HepG2 (cell line): ENCODE measurements at regions not wholly inside any gene's neighbourhood (a gene's known extent, or its start where the extent isn't known, plus 50 kb on each side); places are given as distances from the start of the nearest gene placed in this dataset.

Experiments used
- ATAC-seq: fragments of 200-7000 bp; cut with Tn5 transposase; 3 replicates; pipeline ENCODE4 v1.9.1; 2020; ENCODE audit warnings: mild to moderate bottlenecking, moderate library complexity
- BruUV-seq: library from RNA; stranded (reverse); fragments of 400-500 nt; replicated peaks from 2 replicates; lab custom pipeline; 2021; lab: Mats Ljungman, UMichigan
- CTCF ChIA-PET: fragments of 300-600 bp; formaldehyde crosslinking; extraction: SDS; loops from one replicate; lab custom pipeline; 2021; ENCODE audit warnings: low total read pairs, inconsistent platforms, low intra/inter-chr PET ratio; lab: Yijun Ruan, JAX
- POLR2A ChIA-PET: fragments of 350-600 bp; sonication (Branson Sonifier 250); formaldehyde crosslinking; loops from one replicate; lab custom pipeline; 2020; ENCODE audit warnings: antibody characterized with exemption, inconsistent platforms; lab: Yijun Ruan, JAX
- DNase-seq: peaks from one replicate; pipeline ENCODE4 v3.0.0-alpha.2; 2015; ENCODE audit warnings: low spot score
- FAIRE-seq: peaks from 3 replicates; lab custom pipeline; 2011; peaks lifted over from hg19 to GRCh38; lab: Jason Lieb, UNC
- H2AFZ ChIP-seq: one replicate; pipeline ENCODE4 v1.6.1; 2011; ENCODE audit warnings: low read length, inconsistent platforms
- H3K27ac ChIP-seq: fragments of 300-600 bp; 3 replicates; pipeline ENCODE4 v1.8.0; 2011; ENCODE audit warnings: mixed run types, mild to moderate bottlenecking, mixed read lengths, low read length, inconsistent platforms; ENCODE audit not compliant: insufficient read depth; ENCODE audit errors: extremely low read length
- H3K27me3 ChIP-seq, 2 experiments: fragments of 200-600 bp in 1 of 2; 2 replicates in 1 of 2; 3 replicates in 1 of 2; pipeline versions ENCODE4 v1.6.0 to v1.8.0; 2011; ENCODE audit warnings: low read length in 2 of 2, mild to moderate bottlenecking in 2 of 2, moderate library complexity in 2 of 2, inconsistent platforms in 1 of 2; ENCODE audit not compliant: insufficient read depth in 2 of 2, control insufficient read depth in 1 of 2
- H3K36me3 ChIP-seq, 2 experiments: fragments of 200-600 bp in 1 of 2; replicated peaks in 1 of 2; 2 replicates in 1 of 2; 3 replicates in 1 of 2; pipeline versions ENCODE4 v1.5.1 to v1.8.0; 2011; ENCODE audit warnings: low read length in 2 of 2, inconsistent platforms in 1 of 2; ENCODE audit not compliant: insufficient read depth in 2 of 2, control insufficient read depth in 1 of 2
- H3K4me1 ChIP-seq: 2 replicates; pipeline ENCODE4 v1.5.1; 2012; ENCODE audit warnings: low read length, inconsistent platforms; ENCODE audit not compliant: insufficient read depth
- H3K4me2 ChIP-seq: 2 replicates; pipeline ENCODE4 v1.6.0; 2011; ENCODE audit warnings: low read depth, low read length, inconsistent platforms
- H3K4me3 ChIP-seq, 3 experiments: fragments of 200-600 bp in 1 of 3; sonication (generic), shearing (Covaris generic) in 1 of 3; replicated peaks in 1 of 3; 2 replicates each; pipeline ENCODE4 v1.5.1; 2011 to 2016; ENCODE audit warnings: low read length in 3 of 3, inconsistent platforms in 2 of 3, low read depth in 2 of 3, mild to moderate bottlenecking in 2 of 3, control low read depth in 1 of 3, mixed read lengths in 1 of 3; ENCODE audit not compliant: insufficient read depth in 1 of 3
- H3K79me2 ChIP-seq: one replicate; pipeline ENCODE4 v1.6.1; 2011; ENCODE audit warnings: low read length, inconsistent platforms; ENCODE audit not compliant: insufficient read depth
- H3K9ac ChIP-seq: 2 replicates; pipeline ENCODE4 v1.6.0; 2011; ENCODE audit warnings: mild to moderate bottlenecking, low read depth, low read length, inconsistent platforms; ENCODE audit not compliant: insufficient read depth
- H3K9me3 ChIP-seq: 2 replicates; pipeline ENCODE4 v1.5.1; 2012; ENCODE audit warnings: mild to moderate bottlenecking, low read length
- H4K20me1 ChIP-seq: 2 replicates; pipeline ENCODE4 v1.6.0; 2011; ENCODE audit warnings: inconsistent platforms, mild to moderate bottlenecking, low read length, moderate library complexity; ENCODE audit not compliant: insufficient read depth
- BCL3 ChIP-seq: sonication (generic); formaldehyde crosslinking; IDR thresholded peaks from 2 replicates; pipeline ENCODE4 v1.5.1; 2020; ENCODE audit warnings: mild to moderate bottlenecking, missing genetic modification reagents, moderate library complexity
- BCLAF1 ChIP-seq: fragments of 450-650 bp; IDR thresholded peaks from 2 replicates; pipeline ENCODE4 v1.6.1; 2017; ENCODE audit warnings: mild to moderate bottlenecking
- CCAR2 ChIP-seq: fragments of 200-400 bp; formaldehyde crosslinking; optimal IDR thresholded peaks from 2 replicates; pipeline ENCODE3; 2018; ENCODE audit warnings: low read depth, mild to moderate bottlenecking, low read length, moderate library complexity
- CERS6 ChIP-seq: sonication (generic); formaldehyde crosslinking; IDR thresholded peaks from 2 replicates; pipeline ENCODE4 v1.5.0; 2020; ENCODE audit warnings: missing genetic modification reagents
- CREB3 ChIP-seq: sonication (generic); formaldehyde crosslinking; IDR thresholded peaks from 2 replicates; pipeline ENCODE4 v1.5.0; 2020; ENCODE audit warnings: missing genetic modification reagents
- FOXA1 ChIP-seq, 2 experiments: fragments of 450-650 bp in 1 of 2; sonication (generic) in 1 of 2; formaldehyde crosslinking in 1 of 2; IDR thresholded peaks; 2 replicates each; pipeline versions ENCODE4 v1.4.0 to v1.6.1; 2016 to 2020; ENCODE audit warnings: missing genetic modification reagents in 1 of 2
- MAZ ChIP-seq, 2 experiments: sonication (generic) in 1 of 2; formaldehyde crosslinking in 1 of 2; IDR thresholded peaks; 2 replicates each; pipeline versions ENCODE4 v1.5.0 to v1.6.1; 2012 to 2020; ENCODE audit warnings: low read depth in 2 of 2, mild to moderate bottlenecking in 2 of 2, borderline replicate concordance in 1 of 2, improper control_type of control experiment in 1 of 2, low read length in 1 of 2, missing genetic modification reagents in 1 of 2, moderate library complexity in 1 of 2
- NFE2 ChIP-seq: sonication (generic); formaldehyde crosslinking; IDR thresholded peaks from 2 replicates; pipeline ENCODE4 v1.4.0; 2020; ENCODE audit warnings: missing genetic modification reagents
- NPAS2 ChIP-seq: sonication (generic); formaldehyde crosslinking; IDR thresholded peaks from 2 replicates; pipeline ENCODE4 v1.8.0; 2022; ENCODE audit warnings: mild to moderate bottlenecking, missing genetic modification reagents, borderline replicate concordance
- RFX3 ChIP-seq: IDR thresholded peaks from 2 replicates; pipeline ENCODE4 v1.6.1; 2016; ENCODE audit warnings: missing biosample characterization, missing genetic modification reagents
- RFXANK ChIP-seq: IDR thresholded peaks from 2 replicates; pipeline ENCODE4 v1.6.1; 2016
- SETDB1 ChIP-seq: sonication (generic); formaldehyde crosslinking; IDR thresholded peaks from 2 replicates; pipeline ENCODE4 v1.5.1; 2020; ENCODE audit warnings: missing genetic modification reagents, mild to moderate bottlenecking, borderline replicate concordance
- SYNCRIP ChIP-seq: fragments of 200-400 bp; formaldehyde crosslinking; IDR thresholded peaks from 2 replicates; pipeline ENCODE4 v1.6.1; 2018; ENCODE audit warnings: mild to moderate bottlenecking, low read depth, low read length; ENCODE audit not compliant: insufficient read depth
- TBX2 ChIP-seq: sonication (generic); formaldehyde crosslinking; IDR thresholded peaks from 2 replicates; pipeline ENCODE4 v1.5.0; 2020; ENCODE audit warnings: missing genetic modification reagents, mild to moderate bottlenecking, borderline replicate concordance
- TOPORS ChIP-seq: sonication (generic); formaldehyde crosslinking; IDR thresholded peaks from 2 replicates; pipeline ENCODE4 v1.8.0; 2023; ENCODE audit warnings: mild to moderate bottlenecking, missing genetic modification reagents
- ZNF547 ChIP-seq: sonication (generic); formaldehyde crosslinking; IDR thresholded peaks from 2 replicates; pipeline ENCODE4 v1.5.1; 2020; ENCODE audit warnings: mild to moderate bottlenecking, missing genetic modification reagents
- ZSCAN25 ChIP-seq: sonication (generic); formaldehyde crosslinking; IDR thresholded peaks from 2 replicates; pipeline ENCODE4 v1.8.0; 2022; ENCODE audit warnings: mild to moderate bottlenecking, missing genetic modification reagents
- WGBS: methylation state at CpG from one replicate; pipeline ENCODE4 v1.1.6; 2017; ENCODE audit warnings: low lambda C conversion rate; 5-methylcytosine and 5-hydroxymethylcytosine counted together
- in situ Hi-C: cut with HindIII; loops from 2 replicates; pipeline ENCODE4 v1.10.0; 2017; ENCODE audit warnings: low pct_unique_long_range_greater_than_20kb; ENCODE audit not compliant: extremely low pct_ligation_motif_present
- intact Hi-C: fragments of 100-400 bp; cut with micrococcal nuclease; formaldehyde crosslinking; loops from one replicate; pipeline ENCODE4 v1.10.0; 2022; ENCODE audit not compliant: unreplicated experiment

- no peak for TF ChIP-seq BCLAF1
- no peak for TF ChIP-seq BCL3 (CRISPR knock-in tag)
- TF ChIP-seq TOPORS, result no peak
- TF ChIP-seq MAZ (IDR thresholded peaks at IDR 0.05; ENCODE audit: borderline replicate concordance, low read depth, low read length), result no peak
- no peak for TF ChIP-seq MAZ (CRISPR knock-in tag; IDR thresholded peaks at IDR 0.05; ENCODE audit: low read depth)
- no peak for TF ChIP-seq ZNF547 (CRISPR knock-in tag)
- TF ChIP-seq SYNCRIP, result no peak
- no peak for TF ChIP-seq NPAS2 (CRISPR knock-in tag)
- TF ChIP-seq FOXA1 (IDR thresholded peaks at IDR 0.05), result no peak
- no peak for TF ChIP-seq FOXA1 (CRISPR knock-in tag; IDR thresholded peaks at IDR 0.05)
- TF ChIP-seq RFXANK (CRISPR knock-in tag), result no peak
- no peak for TF ChIP-seq ZSCAN25
These were observed 161.8 kb downstream of the PAH start (continued) for GRCh38 chr12:102755266-102755665.

- CTCF ChIA-PET, result no interaction called here
- H2AFZ ChIP-seq, result no peak overlapping the region
- TF ChIP-seq TBX2 (CRISPR knock-in tag), result no peak
- TF ChIP-seq NFE2 (CRISPR knock-in tag), result no peak
- TF ChIP-seq CREB3 (CRISPR knock-in tag), result no peak
- no peak for TF ChIP-seq CCAR2
- TF ChIP-seq CERS6 (CRISPR knock-in tag), result no peak
- TF ChIP-seq BCL3 (CRISPR knock-in tag), result no peak
- TF ChIP-seq RFX3 (CRISPR knock-in tag), result no peak
- TF ChIP-seq SETDB1, result no peak
These were observed 163.2 kb downstream of the PAH start for GRCh38 chr12:102753802-102754201.

More at GRCh38 chr12:102753802-102754201, 163.2 kb downstream of the PAH start:
- no peak for FAIRE-seq
- no peaks in the 10 kb centered on the region for H3K9me3 ChIP-seq
- no peak for ATAC-seq
- 4% methylated on average over 2 of the region's 2 CpGs for WGBS
- no peak overlapping the region for H3K27ac ChIP-seq
- H3K4me2 ChIP-seq, result no peak overlapping the region
- H3K79me2 ChIP-seq, result no peaks in the 10 kb centered on the region
- H3K9ac ChIP-seq, result no peak overlapping the region
- in situ Hi-C loops, result no loop called here
- intact Hi-C loops, result no loop called here
- no peaks in the 10 kb centered on the region for H4K20me1 ChIP-seq
- H3K36me3 ChIP-seq, result no peaks in the 10 kb centered on the region
- no peaks in the 10 kb centered on the region for H3K4me1 ChIP-seq
- POLR2A ChIA-PET, result no interaction called here
- no peak overlapping the region for H3K4me3 ChIP-seq
- no TSS peak for BruUV-seq
- H3K27me3 ChIP-seq, result peaks cover 0 to 13% of the 10 kb centered on the region in 2 experiments; a peak in 2 of 5 replicates
- DNase-seq, result no peak
